GM19395 (cell line): ENCODE measurements at regions not wholly inside any gene's neighbourhood (a gene's known extent, or its start where the extent isn't known, plus 50 kb on each side); places are given as distances from the start of the nearest gene placed in this dataset.

Source experiments
- ATAC-seq: cut with Tn5 transposase; IDR thresholded peaks from one replicate; pipeline ENCODE4 v1.9.1; 2021; ENCODE audit warnings: mild to moderate bottlenecking, moderate library complexity; ENCODE audit not compliant: unreplicated experiment

- ATAC-seq, result peak; percentile 98
These were observed 185.1 kb downstream of the CLIC5 start for GRCh38 chr6:45830441-45831139.

- no peak for ATAC-seq
These were observed 185.8 kb downstream of the CLIC5 start for GRCh38 chr6:45829873-45830272.

- no peak for ATAC-seq
These were observed 187.6 kb downstream of the CLIC5 start for GRCh38 chr6:45827952-45828530.

- no peak for ATAC-seq
These were observed 192.8 kb downstream of the CLIC5 start for GRCh38 chr6:45822873-45823272.

- ATAC-seq, result no peak
These were observed 193.3 kb downstream of the CLIC5 start for GRCh38 chr6:45822246-45822812.

- ATAC-seq, result no peak
These were observed 197.0 kb downstream of the CLIC5 start for GRCh38 chr6:45818655-45819054.

GRCh38 chr6:45816674-45817297 lies 198.9 kb downstream of the CLIC5 start:
- no peak for ATAC-seq

- ATAC-seq, result no peak
These were observed 200.1 kb downstream of the CLIC5 start for GRCh38 chr6:45815466-45816125.

GRCh38 chr6:45814772-45815171 lies 200.9 kb downstream of the CLIC5 start:
- no peak for ATAC-seq

- no peak for ATAC-seq
These were observed 201.7 kb downstream of the CLIC5 start for GRCh38 chr6:45813943-45814342.

- no peak for ATAC-seq
These were observed 202.7 kb downstream of the CLIC5 start for GRCh38 chr6:45812922-45813321.

- no peak for ATAC-seq
These were observed 206.7 kb downstream of the CLIC5 start for GRCh38 chr6:45808917-45809316.

GRCh38 chr6:45808042-45808645 lies 207.5 kb downstream of the CLIC5 start:
- no peak for ATAC-seq

- no peak for ATAC-seq
These were observed 208.2 kb downstream of the CLIC5 start for GRCh38 chr6:45807311-45808041.

- no peak for ATAC-seq
These were observed 209.5 kb downstream of the CLIC5 start for GRCh38 chr6:45806172-45806571.

GRCh38 chr6:45803071-45803470 lies 212.6 kb downstream of the CLIC5 start:
- ATAC-seq, result no peak

- peak; percentile 72 for ATAC-seq
These were observed 214.0 kb downstream of the CLIC5 start for GRCh38 chr6:45801471-45802289.

- ATAC-seq, result no peak
These were observed 214.7 kb downstream of the CLIC5 start for GRCh38 chr6:45800911-45801310.

- ATAC-seq, result no peak
These were observed 220.0 kb downstream of the CLIC5 start for GRCh38 chr6:45795678-45796077.

GRCh38 chr6:45794465-45794864 lies 221.2 kb downstream of the CLIC5 start:
- ATAC-seq, result no peak
